OCI-LY7 (cell line): ENCODE measurements at regions not wholly inside any gene's neighbourhood (a gene's known extent, or its start where the extent isn't known, plus 50 kb on each side); places are given as distances from the start of the nearest gene placed in this dataset.

Experiments
- BruUV-seq: library from RNA; stranded (reverse); fragments of 400-500 nt; replicated peaks from 2 replicates; lab custom pipeline; 2021; lab: Mats Ljungman, UMichigan
- CTCF ChIA-PET: fragments of 300-600 bp; sonication (Branson Sonifier 250); formaldehyde crosslinking; loops from one replicate; lab custom pipeline; 2022; ENCODE audit warnings: antibody characterized with exemption; ENCODE audit not compliant: unreplicated experiment; lab: Charles Lee
- POLR2A ChIA-PET: fragments of 300-600 bp; sonication (Branson Sonifier 250); formaldehyde crosslinking; loops from one replicate; lab custom pipeline; 2022; ENCODE audit warnings: antibody characterized with exemption; lab: Charles Lee
- DNase-seq: peaks from one replicate; pipeline ENCODE4 v3.0.0-alpha.2; 2015; ENCODE audit warnings: low spot score
- H2AFZ ChIP-seq: fragments of 200-600 bp; sonication (generic), shearing (Covaris generic); 2 replicates; pipeline ENCODE4 v1.6.1; 2014; ENCODE audit warnings: mild to moderate bottlenecking, antibody characterized with exemption, low read length, moderate library complexity
- H3K27ac ChIP-seq: fragments of 200-600 bp; sonication (generic); 2 replicates; pipeline ENCODE4 v1.5.1; 2014; ENCODE audit warnings: mixed run types, low read depth, mild to moderate bottlenecking, moderate library complexity, low read length, inconsistent platforms; ENCODE audit not compliant: poor library complexity, severe bottlenecking
- H3K36me3 ChIP-seq: fragments of 200-600 bp; sonication (generic); 2 replicates; pipeline ENCODE4 v1.6.1; 2014; ENCODE audit warnings: mild to moderate bottlenecking, antibody characterized with exemption, low read length, moderate library complexity, mixed read lengths; ENCODE audit not compliant: insufficient read depth
- H3K4me1 ChIP-seq: fragments of 200-600 bp; sonication (generic); 2 replicates; pipeline ENCODE4 v1.5.1; 2014; ENCODE audit warnings: mild to moderate bottlenecking, low read length; ENCODE audit not compliant: insufficient read depth, poor library complexity, severe bottlenecking
- H3K4me2 ChIP-seq: fragments of 200-600 bp; sonication (generic); 2 replicates; pipeline ENCODE4 v1.6.1; 2014; ENCODE audit warnings: mild to moderate bottlenecking, low read length
- H3K4me3 ChIP-seq: fragments of 200-600 bp; sonication (generic); 2 replicates; pipeline ENCODE4 v1.5.1; 2014; ENCODE audit warnings: mild to moderate bottlenecking, low read depth, low read length; ENCODE audit not compliant: poor library complexity, severe bottlenecking
- H3K79me2 ChIP-seq: fragments of 200-600 bp; sonication (generic); 2 replicates; pipeline ENCODE4 v1.6.1; 2016; ENCODE audit warnings: low read depth, mild to moderate bottlenecking, low read length, moderate library complexity, mixed read lengths; ENCODE audit not compliant: insufficient read depth
- H3K9me2 ChIP-seq: fragments of 200-600 bp; sonication (generic); 2 replicates; pipeline ENCODE4 v1.6.1; 2016; ENCODE audit warnings: mild to moderate bottlenecking, low read length, mixed read lengths; ENCODE audit not compliant: insufficient read depth
- H3K9me3 ChIP-seq: fragments of 200-600 bp; sonication (generic); 2 replicates; pipeline ENCODE4 v1.6.1; 2014; ENCODE audit warnings: mild to moderate bottlenecking, mixed run types, low read length, mixed read lengths
- H4K20me1 ChIP-seq: fragments of 200-600 bp; sonication (generic); 2 replicates; pipeline ENCODE4 v1.6.1; 2014; ENCODE audit warnings: mild to moderate bottlenecking, antibody characterized with exemption, low read length, moderate library complexity, mixed read lengths; ENCODE audit not compliant: insufficient read depth
- CTCF ChIP-seq: fragments of 200-600 bp; sonication (generic); conservative IDR thresholded peaks from 2 replicates; pipeline ENCODE4 v1.5.1; 2014; ENCODE audit warnings: mild to moderate bottlenecking, antibody characterized with exemption, low read length, moderate library complexity, mixed read lengths
- EZH2phosphoT487 ChIP-seq: fragments of 200-600 bp; sonication (generic); IDR thresholded peaks from 2 replicates; pipeline ENCODE4 v1.6.1; 2018; ENCODE audit warnings: low read depth, borderline replicate concordance, mild to moderate bottlenecking, mixed run types, antibody characterized with exemption, low read length, moderate library complexity, mixed read lengths
- intact Hi-C: fragments of 100-400 bp; cut with micrococcal nuclease; formaldehyde crosslinking; loops from one replicate; pipeline ENCODE4 v1.10.0; 2022; ENCODE audit not compliant: unreplicated experiment

- H3K4me2 ChIP-seq: no peak overlapping the region
- H3K4me3 ChIP-seq: no peak overlapping the region
- no peaks in the 10 kb centered on the region for H3K36me3 ChIP-seq
- BruUV-seq: no TSS peak
- H2AFZ ChIP-seq: no peak overlapping the region
- DNase-seq: no peak
- no peak overlapping the region for H3K27ac ChIP-seq
- H3K9me2 ChIP-seq: no peaks in the 10 kb centered on the region
- TF ChIP-seq CTCF (no peak), EZH2phosphoT487 (no peak)
- H3K4me1 ChIP-seq: no peaks in the 10 kb centered on the region
- H3K79me2 ChIP-seq: no peaks in the 10 kb centered on the region
- CTCF ChIA-PET: no interaction called here
- POLR2A ChIA-PET: interaction anchor here (0.7 kb wide), 1 partner anchor 598 kb away, joined by 4 read pairs; no protein-coding TSS in a partner anchor
- H3K9me3 ChIP-seq: no peaks in the 10 kb centered on the region
- intact Hi-C loops: loop anchor here (1.0 kb wide), 1 partner anchor 14 kb away; no protein-coding TSS in a partner anchor
- H4K20me1 ChIP-seq: no peaks in the 10 kb centered on the region
Measured at GRCh38 chr7:35450456-35451214, 196.7 kb upstream of the TBX20 start.

DNA sequence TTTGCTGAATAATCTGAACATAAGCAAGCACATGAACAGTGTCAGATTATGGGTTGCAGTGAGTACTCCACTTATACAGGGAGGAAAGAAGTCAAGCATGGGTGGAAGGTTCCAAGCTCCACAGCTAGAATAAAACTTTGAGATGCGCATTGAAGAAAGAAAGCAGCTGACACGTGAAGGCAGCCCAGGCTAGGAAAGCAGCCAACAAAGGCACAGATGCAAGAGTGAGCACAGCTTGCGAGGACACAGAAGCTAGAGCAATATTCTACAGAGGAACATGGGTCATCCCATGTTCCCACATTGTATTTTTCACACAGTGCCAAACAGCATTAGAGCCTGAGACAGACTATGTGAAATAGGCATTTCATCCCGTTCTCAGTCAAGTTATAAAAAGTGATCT is 194.6 kb upstream of the TBX20 start:
- Histone ChIP-seq H3K79me2 (no peaks in the 10 kb centered on the region), H3K9me3 (no peaks in the 10 kb centered on the region), H4K20me1 (no peaks in the 10 kb centered on the region), H3K4me1 (no peaks in the 10 kb centered on the region), H2AFZ (no peak overlapping the region), H3K36me3 (no peaks in the 10 kb centered on the region), H3K4me3 (no peak overlapping the region), H3K9me2 (no peaks in the 10 kb centered on the region), H3K4me2 (no peak overlapping the region), H3K27ac (no peak overlapping the region)
- TF ChIP-seq EZH2phosphoT487 (no peak), CTCF (no peak)
- BruUV-seq: no TSS peak
- ChIA-PET POLR2A (no interaction called here), CTCF (no interaction called here)
- intact Hi-C loops: no loop called here
- no peak for DNase-seq

GRCh38 chr7:35446091-35446490 is 192.2 kb upstream of the TBX20 start:
- CTCF ChIA-PET: no interaction called here
- no peak overlapping the region for H3K4me2 ChIP-seq
- no peaks in the 10 kb centered on the region for H3K9me2 ChIP-seq
- no peaks in the 10 kb centered on the region for H3K9me3 ChIP-seq
- TF ChIP-seq EZH2phosphoT487 (no peak), CTCF (no peak)
- H2AFZ ChIP-seq: no peak overlapping the region
- POLR2A ChIA-PET: no interaction called here
- H4K20me1 ChIP-seq: no peaks in the 10 kb centered on the region
- no peak overlapping the region for H3K27ac ChIP-seq
- H3K79me2 ChIP-seq: no peaks in the 10 kb centered on the region
- intact Hi-C loops: no loop called here
- H3K36me3 ChIP-seq: no peaks in the 10 kb centered on the region
- no TSS peak for BruUV-seq
- no peaks in the 10 kb centered on the region for H3K4me1 ChIP-seq
- DNase-seq: no peak
- H3K4me3 ChIP-seq: no peak overlapping the region
